Astrocyte (in vitro differentiated cells and primary cell): ENCODE measurements at regions not wholly inside any gene's neighbourhood (a gene's known extent, or its start where the extent isn't known, plus 50 kb on each side); places are given as distances from the start of the nearest gene placed in this dataset.

Source experiments
- CTCF ChIP-seq: IDR thresholded peaks from 2 replicates; pipeline ENCODE4 v1.5.1; 2011; ENCODE audit warnings: low read depth, mild to moderate bottlenecking, inconsistent platforms, low read length, moderate library complexity; ENCODE audit not compliant: insufficient read depth
- EZH2 ChIP-seq: IDR thresholded peaks from 2 replicates; pipeline ENCODE4 v1.6.1; 2012; ENCODE audit warnings: mild to moderate bottlenecking, low read length, inconsistent platforms; ENCODE audit not compliant: insufficient read depth

- TF ChIP-seq CTCF: no peak
- no peak for TF ChIP-seq EZH2
Observed at GRCh38 chr13:79870766-79871165, 389.8 kb downstream of the NDFIP2 start.
